Activated naive CD4-positive, alpha-beta T cell (primary cell): ENCODE measurements at regions not wholly inside any gene's neighbourhood (a gene's known extent, or its start where the extent isn't known, plus 50 kb on each side); places are given as distances from the start of the nearest gene placed in this dataset.

Source experiments
- DNase-seq, 4 experiments: peaks; one replicate each; lab custom pipeline; 2025; lab: John Stamatoyannopoulos, UW

GRCh38 chr6:119604124-119604523 lies 254.6 kb upstream of the MAN1A1 start:
- no peak for DNase-seq

GRCh38 chr6:119603501-119603900 lies 253.9 kb upstream of the MAN1A1 start:
- DNase-seq = no peak

DNA sequence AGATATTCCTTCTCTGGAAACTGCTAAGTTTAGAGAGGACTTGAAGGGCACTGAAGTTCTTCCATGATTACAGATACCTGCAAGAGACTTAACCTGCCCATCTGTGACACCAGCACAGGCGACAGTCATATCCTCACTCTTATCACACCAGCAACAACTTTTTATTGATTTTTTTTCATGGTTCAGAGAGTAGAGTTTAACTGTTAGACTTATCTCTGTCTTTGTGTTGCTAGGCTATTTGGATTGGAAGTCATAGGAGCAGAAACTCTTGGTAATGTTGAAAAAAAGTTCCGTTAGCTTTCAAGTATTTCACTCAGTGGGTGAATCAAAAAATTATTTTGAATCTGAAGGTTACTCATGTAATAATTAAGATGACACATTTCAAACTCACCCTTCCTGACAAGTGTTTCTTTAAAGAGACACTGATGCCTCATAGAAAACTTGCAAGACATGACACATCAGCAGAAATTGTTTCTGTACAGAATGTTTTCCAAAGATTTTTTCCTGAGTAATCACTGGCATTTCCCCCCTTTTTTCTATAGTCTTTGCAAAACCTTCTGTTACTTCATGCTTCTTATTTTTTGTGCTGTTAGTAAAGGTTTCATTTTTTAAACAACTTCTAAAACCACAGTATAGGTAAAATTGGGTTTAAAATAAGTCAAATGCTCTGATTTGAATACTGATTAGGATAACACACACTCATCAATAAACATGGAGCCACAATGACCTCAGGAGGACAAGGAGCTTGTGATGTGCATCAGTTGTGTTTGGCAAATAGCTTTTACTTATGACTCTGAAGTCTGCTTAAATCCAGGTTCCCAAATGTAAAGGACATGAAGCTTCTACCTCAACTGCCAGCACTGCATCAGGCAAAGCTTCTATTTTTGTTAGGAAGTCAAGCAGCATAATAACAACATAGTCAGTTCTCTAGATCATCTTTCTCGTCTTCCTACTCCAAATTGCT lies 252.9 kb upstream of the MAN1A1 start:
- DNase-seq = no peak

- no peak for DNase-seq
Observed at GRCh38 chr6:119598883-119599282, 249.3 kb upstream of the MAN1A1 start.

DNA sequence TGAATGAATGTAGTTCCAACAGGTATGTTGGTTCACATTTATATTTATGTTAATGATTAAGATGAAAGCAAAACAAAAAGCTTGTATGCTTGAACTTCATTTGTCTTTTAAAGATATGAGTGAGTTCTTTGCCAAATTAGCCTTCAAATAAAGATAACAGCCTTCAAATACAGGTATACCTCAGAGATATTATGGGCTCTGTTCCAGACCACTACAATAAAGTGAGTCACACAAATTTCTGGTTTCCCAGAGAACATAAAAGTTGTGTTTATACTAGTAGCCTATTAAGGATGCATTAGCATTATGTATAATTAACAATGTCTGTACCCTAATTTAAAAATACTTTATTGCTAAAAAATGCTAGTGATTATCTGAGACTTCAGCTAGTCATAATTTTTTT lies 245.3 kb upstream of the MAN1A1 start:
- DNase-seq = no peak

- no peak for DNase-seq
Observed at GRCh38 chr6:119591235-119591634, 241.7 kb upstream of the MAN1A1 start.

DNA sequence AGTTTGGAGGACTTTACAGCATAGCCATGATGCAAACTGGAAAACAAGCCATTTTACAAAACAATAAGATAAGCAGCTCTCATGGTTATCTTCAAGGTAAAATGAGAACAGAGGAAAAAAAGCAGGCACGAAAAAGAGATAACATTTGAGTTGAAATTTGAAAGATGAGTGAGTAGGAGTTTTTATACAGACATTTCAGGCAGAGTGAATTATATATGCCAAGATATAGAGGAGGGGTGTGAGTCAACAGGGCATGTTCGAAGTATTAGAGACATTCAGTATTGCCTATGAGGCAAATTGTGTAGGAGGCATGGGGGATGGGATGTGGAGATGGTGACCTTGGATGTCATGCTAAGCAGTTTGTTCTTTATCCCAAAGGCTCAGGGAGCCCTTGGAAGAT lies 240.5 kb upstream of the MAN1A1 start:
- DNase-seq = no peak

DNA sequence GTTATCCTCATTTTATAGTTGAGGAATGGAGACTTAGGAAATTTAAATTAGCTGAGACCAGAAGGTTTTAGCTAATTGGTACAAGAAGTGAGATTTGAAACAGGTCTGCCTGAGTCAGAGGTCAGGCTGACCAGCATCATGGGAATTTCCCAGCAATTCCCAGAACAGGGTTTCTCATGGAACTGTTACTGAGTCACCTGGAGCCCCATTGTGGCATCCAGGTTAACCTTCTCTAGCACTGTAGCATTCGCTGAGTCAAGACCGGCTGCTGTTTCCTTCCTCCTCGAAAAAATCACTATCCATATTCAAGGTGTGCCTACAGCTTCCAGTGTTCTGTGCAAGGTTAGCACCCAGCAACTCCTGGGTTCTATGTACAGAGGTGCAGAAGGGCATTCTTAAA lies 238.0 kb upstream of the MAN1A1 start:
- no peak for DNase-seq

DNA sequence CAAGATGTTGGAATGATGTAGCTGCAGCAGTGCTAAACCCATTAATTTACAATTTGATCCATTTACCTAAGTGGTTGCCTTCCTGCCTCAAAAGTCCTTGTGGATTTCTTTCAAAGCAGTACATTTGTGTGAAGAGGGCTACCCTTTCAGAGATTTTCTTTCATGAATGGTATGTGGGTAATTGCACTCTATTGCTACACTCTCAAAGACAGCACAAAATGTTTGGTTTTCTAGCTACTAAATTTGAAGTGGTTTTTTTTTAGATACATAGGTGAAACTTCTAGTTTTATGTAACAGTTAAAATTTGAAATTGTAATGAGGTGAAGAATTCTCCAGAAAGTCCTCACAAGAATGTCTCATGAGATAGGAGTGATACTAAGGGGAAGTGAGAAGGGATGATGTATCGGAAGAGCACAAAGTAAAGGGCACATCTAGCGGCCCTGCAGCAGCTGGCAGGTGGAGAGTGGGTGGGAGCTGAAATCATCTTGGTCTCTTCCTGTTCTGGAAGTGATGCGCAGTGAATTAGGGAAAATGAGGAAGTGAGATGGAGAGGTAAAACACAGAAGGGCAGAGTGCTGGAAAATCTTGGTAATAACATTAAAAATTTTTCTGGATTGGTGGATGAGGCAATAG lies 236.8 kb upstream of the MAN1A1 start:
- no peak for DNase-seq

- no peak for DNase-seq
Observed at GRCh38 chr6:119584088-119584487, 234.5 kb upstream of the MAN1A1 start.

- no peak for DNase-seq
Observed at GRCh38 chr6:119581220-119581619, 231.7 kb upstream of the MAN1A1 start.

GRCh38 chr6:119575721-119576120 lies 226.2 kb upstream of the MAN1A1 start:
- no peak for DNase-seq

GRCh38 chr6:119568580-119568979 lies 219.0 kb upstream of the MAN1A1 start:
- no peak for DNase-seq

- DNase-seq = no peak
Observed at GRCh38 chr6:119566546-119567260, 217.1 kb upstream of the MAN1A1 start.

DNA sequence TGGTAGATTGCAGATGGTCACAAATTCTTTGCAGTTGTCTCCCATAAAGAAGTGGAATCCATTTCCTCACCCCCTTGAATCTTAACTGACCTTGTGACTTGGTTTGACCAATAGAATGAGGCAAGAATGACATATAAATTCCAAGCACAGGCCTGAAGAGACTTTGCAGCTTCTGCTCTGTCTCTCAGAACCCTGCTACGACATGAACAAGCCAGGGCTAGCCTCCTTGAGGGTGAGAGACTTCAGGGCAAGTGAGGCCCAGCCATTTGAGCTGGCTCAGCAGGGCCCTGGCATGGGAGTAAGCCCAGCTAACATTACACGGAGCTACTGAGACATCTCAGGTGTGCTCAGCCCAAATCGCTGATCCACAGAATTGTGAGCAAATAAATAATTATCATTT lies 216.3 kb upstream of the MAN1A1 start:
- DNase-seq = no peak

- no peak for DNase-seq
Observed at GRCh38 chr6:119562168-119562567, 212.6 kb upstream of the MAN1A1 start.

DNA sequence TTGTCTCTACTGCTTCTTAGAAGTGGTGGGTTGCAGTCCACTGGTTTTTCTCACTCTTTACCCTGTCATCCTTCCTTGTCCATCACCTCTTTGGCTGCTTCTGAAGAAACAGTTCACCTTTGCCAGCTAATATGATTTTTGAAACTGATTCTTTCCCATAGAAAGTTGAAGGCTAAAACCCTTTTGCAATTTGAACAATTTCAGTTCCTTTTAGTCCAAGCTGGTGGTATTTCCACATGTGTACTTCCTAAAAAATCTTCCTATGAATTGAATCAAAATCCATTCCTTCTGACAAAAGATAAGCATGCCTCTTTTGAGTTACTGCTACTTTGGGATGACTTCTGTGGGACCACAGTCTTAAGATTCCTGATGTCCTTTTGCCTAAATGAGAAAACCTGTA lies 210.0 kb upstream of the MAN1A1 start:
- no peak for DNase-seq

DNA sequence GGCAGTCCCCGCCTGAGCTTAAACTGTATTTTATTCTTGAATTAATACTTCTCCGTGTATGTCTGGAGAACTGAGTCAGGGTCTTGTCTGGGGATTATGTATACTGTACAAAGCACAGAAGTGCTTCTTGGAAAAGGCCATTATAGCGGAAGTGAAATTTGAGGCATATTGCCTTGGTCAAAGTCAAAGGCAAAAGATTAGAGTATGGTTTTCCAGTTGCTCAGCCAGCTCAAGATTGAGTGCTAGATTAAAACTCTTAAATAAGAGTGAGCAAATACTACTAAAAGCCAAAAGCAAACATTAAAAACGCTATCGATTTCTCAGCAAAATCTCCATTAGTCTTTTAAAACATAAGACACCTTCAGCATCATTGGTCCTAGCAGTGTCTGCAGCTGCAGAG lies 207.7 kb upstream of the MAN1A1 start:
- DNase-seq = no peak

GRCh38 chr6:119552021-119552420 lies 202.5 kb upstream of the MAN1A1 start:
- no peak for DNase-seq

- DNase-seq = no peak
Observed at GRCh38 chr6:119547024-119547423, 197.5 kb upstream of the MAN1A1 start.

DNA sequence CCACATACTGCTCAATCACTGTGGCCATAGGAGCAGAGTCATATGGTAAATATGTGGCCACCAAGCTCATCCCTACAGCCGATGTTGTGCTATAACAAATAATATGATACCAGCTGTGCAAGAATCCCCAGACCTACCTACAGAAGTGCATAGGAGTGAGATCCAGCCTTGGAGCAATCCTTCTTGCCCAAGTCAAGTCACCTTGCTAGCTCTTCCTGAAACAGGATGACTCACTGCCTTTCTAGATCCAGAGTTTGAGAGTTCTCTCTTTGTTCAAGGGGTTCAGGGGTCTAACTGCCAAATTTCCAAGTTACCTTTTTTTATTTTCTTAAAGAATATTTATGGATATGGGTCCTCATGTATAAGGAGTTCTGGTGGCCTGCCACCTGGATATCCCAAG lies 195.7 kb upstream of the MAN1A1 start:
- DNase-seq = no peak

DNA sequence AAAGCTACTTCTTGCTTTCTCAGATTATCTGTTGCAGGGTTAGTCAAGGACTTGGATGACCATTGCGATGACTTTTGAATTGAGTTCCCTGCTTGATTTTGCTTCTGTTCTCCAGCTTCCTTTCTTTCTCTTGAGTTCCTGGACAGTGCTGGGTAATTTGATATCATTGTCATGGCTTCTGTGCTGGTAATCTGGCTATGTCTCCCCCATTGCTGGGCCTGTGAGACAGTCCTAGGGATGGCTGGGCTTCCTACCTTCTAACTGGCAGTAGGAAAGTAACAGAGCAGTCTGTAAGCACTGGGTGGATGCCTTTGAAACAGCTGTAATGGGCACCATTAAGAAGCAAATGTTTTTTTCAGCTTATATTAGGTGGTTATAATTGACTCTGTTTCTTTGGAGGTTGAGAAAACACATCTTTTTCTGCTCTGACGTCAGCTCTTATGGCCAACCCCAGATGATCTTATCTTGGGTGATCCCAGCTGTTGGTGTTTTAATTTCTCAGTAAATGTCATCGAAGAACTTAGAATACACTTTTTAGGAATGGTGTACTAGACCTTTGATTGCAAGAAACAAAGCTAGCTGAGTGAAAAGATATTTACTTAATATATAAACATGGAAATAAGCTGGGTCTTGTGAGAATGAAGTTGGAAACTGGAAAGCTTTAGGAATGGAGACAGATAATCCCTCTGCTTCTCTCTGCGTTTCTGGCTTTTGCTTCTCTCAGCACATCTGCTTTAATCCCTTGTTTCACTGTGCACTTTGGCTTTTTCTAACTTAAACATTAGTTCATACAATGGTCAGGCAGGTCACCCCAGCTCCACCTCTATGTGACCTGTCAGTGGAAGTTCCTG lies 195.0 kb upstream of the MAN1A1 start:
- DNase-seq = no peak
